Nephron (organoid): ENCODE measurements at regions not wholly inside any gene's neighbourhood (a gene's known extent, or its start where the extent isn't known, plus 50 kb on each side); places are given as distances from the start of the nearest gene placed in this dataset.

Experiments
- H3K27ac Mint-ChIP-seq, 3 experiments: 2 replicates each; pipeline ENCODE4 v1.8.0; 2020; ENCODE audit warnings: mixed read lengths in 3 of 3, mild to moderate bottlenecking in 2 of 3, moderate library complexity in 1 of 3
- H3K27me3 Mint-ChIP-seq: 2 replicates; pipeline ENCODE4 v1.8.0; 2021; ENCODE audit warnings: low read depth, mild to moderate bottlenecking, moderate library complexity, mixed read lengths
- H3K36me3 Mint-ChIP-seq: 2 replicates; pipeline ENCODE4 v1.8.0; 2020; ENCODE audit warnings: low read depth, mixed read lengths
- H3K4me1 Mint-ChIP-seq: 2 replicates; pipeline ENCODE4 v1.8.0; 2020; ENCODE audit warnings: mixed read lengths
- H3K4me3 Mint-ChIP-seq, 3 experiments: 2 replicates each; pipeline ENCODE4 v1.8.0; 2020; ENCODE audit warnings: mild to moderate bottlenecking in 3 of 3, mixed read lengths in 3 of 3, moderate library complexity in 2 of 3
- H3K9me3 Mint-ChIP-seq: 2 replicates; pipeline ENCODE4 v1.8.0; 2020; ENCODE audit warnings: mixed read lengths
- TF ChIP-seq, protein P1 (sequence below), 3 experiments: fragments of 200-600 bp; sonication (generic); IDR thresholded peaks; one replicate each; pipeline ENCODE4 v1.5.0; 2021; ENCODE audit warnings: antibody characterized with exemption in 3 of 3; ENCODE audit not compliant: unreplicated experiment in 3 of 3

DNA sequence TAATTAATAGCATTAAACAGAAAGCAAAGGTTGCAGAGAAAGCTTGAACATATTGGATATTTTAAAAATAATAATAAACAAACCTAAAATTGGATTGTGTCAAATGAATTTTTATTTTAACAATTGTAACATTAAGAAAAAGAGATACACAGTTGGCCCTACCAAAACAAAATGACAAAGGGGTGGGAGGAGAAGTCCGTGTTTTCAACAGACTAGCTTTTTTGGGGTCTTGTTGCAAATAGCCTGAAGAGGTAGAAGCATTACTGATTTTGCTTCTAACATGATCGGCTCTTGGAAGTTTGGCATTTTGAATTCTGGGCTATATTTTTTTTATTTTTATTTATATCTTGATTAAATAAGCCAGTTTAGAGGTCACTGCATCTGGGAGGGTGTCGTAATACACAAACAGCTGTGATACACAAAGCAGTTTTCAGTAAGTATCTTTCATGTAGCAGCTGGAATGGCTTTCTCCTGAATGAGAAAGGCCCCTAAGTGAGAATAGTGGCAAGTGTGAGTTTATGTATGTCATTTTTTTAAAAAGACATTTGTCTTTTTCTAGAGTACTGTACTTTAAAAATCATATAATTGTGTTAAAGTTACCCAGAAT lies 85.5 kb upstream of the ZNF217 start:
- Mint-ChIP-seq H3K9me3 (no peaks in the 10 kb centered on the region), H3K4me3 (no peak overlapping the region), H3K27me3 (peaks cover 3% of the 10 kb centered on the region), H3K27ac (peak overlapping the region; percentile 61 to 86 (median 84)), H3K4me1 (peaks cover 35% of the 10 kb centered on the region), H3K36me3 (no peaks in the 10 kb centered on the region)
- TF ChIP-seq, protein P1, sequence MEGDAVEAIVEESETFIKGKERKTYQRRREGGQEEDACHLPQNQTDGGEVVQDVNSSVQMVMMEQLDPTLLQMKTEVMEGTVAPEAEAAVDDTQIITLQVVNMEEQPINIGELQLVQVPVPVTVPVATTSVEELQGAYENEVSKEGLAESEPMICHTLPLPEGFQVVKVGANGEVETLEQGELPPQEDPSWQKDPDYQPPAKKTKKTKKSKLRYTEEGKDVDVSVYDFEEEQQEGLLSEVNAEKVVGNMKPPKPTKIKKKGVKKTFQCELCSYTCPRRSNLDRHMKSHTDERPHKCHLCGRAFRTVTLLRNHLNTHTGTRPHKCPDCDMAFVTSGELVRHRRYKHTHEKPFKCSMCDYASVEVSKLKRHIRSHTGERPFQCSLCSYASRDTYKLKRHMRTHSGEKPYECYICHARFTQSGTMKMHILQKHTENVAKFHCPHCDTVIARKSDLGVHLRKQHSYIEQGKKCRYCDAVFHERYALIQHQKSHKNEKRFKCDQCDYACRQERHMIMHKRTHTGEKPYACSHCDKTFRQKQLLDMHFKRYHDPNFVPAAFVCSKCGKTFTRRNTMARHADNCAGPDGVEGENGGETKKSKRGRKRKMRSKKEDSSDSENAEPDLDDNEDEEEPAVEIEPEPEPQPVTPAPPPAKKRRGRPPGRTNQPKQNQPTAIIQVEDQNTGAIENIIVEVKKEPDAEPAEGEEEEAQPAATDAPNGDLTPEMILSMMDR (IDR thresholded peaks at IDR 0.05; ENCODE audit: unreplicated experiment in 3 of 3): no peak

DNA sequence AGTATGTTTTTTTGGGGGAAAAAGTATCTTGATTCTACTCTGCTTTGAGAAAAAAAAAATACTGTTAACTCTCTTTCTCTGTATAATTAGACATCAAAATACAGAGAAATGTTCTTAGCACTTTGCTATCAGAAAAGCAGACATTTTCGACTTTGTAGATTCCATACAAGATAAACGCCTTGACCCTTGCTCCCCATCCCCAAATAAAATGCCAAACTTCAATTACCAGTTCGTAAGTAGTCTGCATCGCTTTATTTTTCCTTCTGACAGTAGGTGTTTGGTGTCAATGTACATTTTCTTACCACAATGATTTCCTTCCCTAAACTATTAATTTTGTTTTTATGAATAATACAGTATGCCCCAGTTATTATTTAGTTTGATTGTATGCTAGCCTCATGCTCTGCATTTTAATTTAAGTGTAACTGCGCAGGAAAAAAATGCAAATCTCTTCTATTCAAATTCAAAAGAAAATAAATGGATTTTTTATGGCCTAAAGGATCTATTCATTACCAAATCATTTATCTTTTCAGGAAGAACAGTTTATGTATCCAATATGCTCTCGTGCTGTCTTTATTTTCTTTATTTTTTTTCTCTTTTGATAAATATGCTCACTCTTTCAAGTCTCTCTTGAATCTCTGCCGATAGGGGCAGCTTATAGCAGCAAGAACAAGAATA lies 84.8 kb upstream of the ZNF217 start:
- Mint-ChIP-seq H3K9me3 (no peaks in the 10 kb centered on the region), H3K36me3 (no peaks in the 10 kb centered on the region), H3K27ac (peak overlapping the region; percentile 50 to 86 (median 84)), H3K27me3 (peaks cover 3% of the 10 kb centered on the region), H3K4me1 (peaks cover 35% of the 10 kb centered on the region), H3K4me3 (no peak overlapping the region)
- TF ChIP-seq, protein P1 (IDR thresholded peaks at IDR 0.05; ENCODE audit: unreplicated experiment in 3 of 3): peak in 1 of 3 experiments; percentile 23

DNA sequence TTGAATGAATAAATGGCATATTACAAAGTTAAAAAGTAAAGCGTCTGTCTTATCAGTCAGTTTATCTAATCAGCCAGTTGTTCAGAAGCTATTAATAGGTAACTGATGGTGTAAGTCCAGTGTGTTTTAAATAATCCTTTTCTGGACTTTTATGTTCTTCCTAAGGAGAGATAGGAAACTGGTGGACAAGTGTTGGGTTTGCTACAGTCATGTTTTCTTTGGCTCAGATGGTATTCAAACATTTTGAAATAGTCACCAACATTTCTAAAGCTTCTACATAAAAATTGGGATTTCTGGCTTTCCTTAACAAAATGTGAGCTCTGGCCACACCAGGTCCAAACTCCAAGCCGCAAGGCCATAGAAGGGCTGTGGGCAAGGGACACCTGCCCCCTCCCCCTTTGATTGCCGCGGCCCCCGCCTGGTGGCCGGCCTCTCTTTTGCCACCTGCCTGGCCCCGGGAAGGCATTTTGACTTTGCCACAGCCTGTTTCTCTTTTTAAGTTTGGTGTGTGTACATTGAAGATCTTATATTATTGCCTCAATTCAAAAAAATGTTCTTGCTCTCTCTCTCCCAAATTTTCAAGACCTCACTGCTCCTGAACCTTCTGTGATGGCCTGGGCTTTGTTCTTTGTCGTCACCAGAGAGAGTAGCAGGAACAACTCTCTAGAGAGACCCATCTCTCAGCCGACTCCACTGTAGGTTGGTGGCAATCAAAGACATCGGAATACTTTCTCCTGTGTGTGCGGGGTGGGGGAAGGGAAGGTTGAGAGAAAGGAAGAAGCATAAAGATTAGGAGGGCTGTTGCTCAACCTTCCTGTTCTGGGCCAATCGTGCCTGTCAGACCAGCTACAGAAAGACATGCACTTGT lies 84.0 kb upstream of the ZNF217 start:
- peak overlapping the region in 1 of 3 experiments; percentile 3 for H3K4me3 Mint-ChIP-seq
- H3K9me3 Mint-ChIP-seq: no peaks in the 10 kb centered on the region
- H3K36me3 Mint-ChIP-seq: no peaks in the 10 kb centered on the region
- H3K27ac Mint-ChIP-seq: peak overlapping the region; percentile 50 to 86 (median 84)
- peaks cover 3% of the 10 kb centered on the region for H3K27me3 Mint-ChIP-seq
- peaks cover 35% of the 10 kb centered on the region for H3K4me1 Mint-ChIP-seq
- TF ChIP-seq, protein P1 (IDR thresholded peaks at IDR 0.05; ENCODE audit: unreplicated experiment in 3 of 3): no peak

DNA sequence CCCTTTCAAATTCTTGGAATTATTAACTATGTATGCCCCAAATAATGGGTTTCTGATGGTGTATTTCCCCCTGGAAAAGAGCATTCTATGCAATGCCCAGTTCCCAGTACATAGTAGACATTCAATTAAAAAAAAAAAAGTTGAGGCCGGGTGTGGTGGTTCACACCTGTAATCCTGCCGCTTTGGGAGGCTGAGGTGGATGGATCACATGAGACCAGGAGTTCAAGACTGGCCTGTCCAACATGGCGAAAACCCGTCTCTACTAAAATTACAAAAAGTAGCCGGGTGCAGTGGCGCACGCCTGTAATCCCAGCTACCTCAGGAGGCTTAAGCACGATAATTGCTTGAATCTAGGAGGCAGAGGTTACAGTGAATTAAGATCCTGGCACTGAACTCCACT lies 83.3 kb upstream of the ZNF217 start:
- peaks cover 35% of the 10 kb centered on the region for H3K4me1 Mint-ChIP-seq
- TF ChIP-seq, protein P1 (IDR thresholded peaks at IDR 0.05; ENCODE audit: unreplicated experiment in 3 of 3): no peak
- H3K9me3 Mint-ChIP-seq: no peaks in the 10 kb centered on the region
- H3K36me3 Mint-ChIP-seq: no peaks in the 10 kb centered on the region
- H3K4me3 Mint-ChIP-seq: no peak overlapping the region
- H3K27ac Mint-ChIP-seq: peak overlapping the region in 1 of 3 experiments; percentile 84
- peaks cover 3% of the 10 kb centered on the region for H3K27me3 Mint-ChIP-seq

DNA sequence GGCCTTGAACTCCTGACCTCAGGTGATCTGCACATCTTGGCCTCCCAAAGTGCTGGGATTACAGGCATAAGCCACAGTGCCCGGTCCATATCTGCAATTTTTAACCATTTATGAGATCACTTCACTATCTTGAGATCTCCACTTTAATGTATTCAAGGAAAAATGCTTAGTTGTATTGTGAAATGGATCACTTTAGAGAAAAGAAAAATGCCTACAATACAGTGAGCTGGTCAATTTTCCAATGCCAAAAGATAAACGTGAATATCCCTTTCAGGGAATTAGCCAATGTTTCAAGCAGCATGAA lies 82.8 kb upstream of the ZNF217 start:
- Mint-ChIP-seq H3K27ac (no peak overlapping the region), H3K4me1 (peaks cover 35% of the 10 kb centered on the region), H3K27me3 (peaks cover 3% of the 10 kb centered on the region), H3K36me3 (no peaks in the 10 kb centered on the region), H3K4me3 (no peak overlapping the region), H3K9me3 (no peaks in the 10 kb centered on the region)
- TF ChIP-seq, protein P1 (IDR thresholded peaks at IDR 0.05; ENCODE audit: unreplicated experiment in 3 of 3): no peak
